SJCRH30 (cell line): ENCODE measurements at regions not wholly inside any gene's neighbourhood (a gene's known extent, or its start where the extent isn't known, plus 50 kb on each side); places are given as distances from the start of the nearest gene placed in this dataset.
A peak's percentile ranks its signal among the peaks of the same experiment; 100 is the strongest.

Experiments used
- DNase-seq, 2 experiments: peaks; one replicate each; pipeline ENCODE4 v3.0.0-alpha.2; 2015 to 2020
- H3K27ac ChIP-seq: fragments of 250-450 bp; sonication (Bioruptor Pico); 2 replicates; pipeline ENCODE4 v1.5.1; 2020; ENCODE audit warnings: mild to moderate bottlenecking, moderate library complexity
- H3K27me3 ChIP-seq: fragments of 250-450 bp; sonication (Bioruptor Pico); 2 replicates; pipeline ENCODE4 v1.5.1; 2020; ENCODE audit warnings: mild to moderate bottlenecking, moderate library complexity
- H3K36me3 ChIP-seq: fragments of 250-450 bp; sonication (Bioruptor Pico); 2 replicates; pipeline ENCODE4 v1.5.1; 2020; ENCODE audit warnings: mild to moderate bottlenecking, moderate library complexity
- H3K4me1 ChIP-seq: fragments of 250-450 bp; sonication (Bioruptor Pico); 2 replicates; pipeline ENCODE4 v1.5.1; 2020; ENCODE audit warnings: mild to moderate bottlenecking, moderate library complexity
- H3K4me3 ChIP-seq: fragments of 250-450 bp; sonication (Bioruptor Pico); 2 replicates; pipeline ENCODE4 v1.5.1; 2020; ENCODE audit warnings: mild to moderate bottlenecking, moderate library complexity
- H3K9me3 ChIP-seq: fragments of 250-450 bp; sonication (Bioruptor Pico); replicated peaks from 2 replicates; pipeline ENCODE4 v1.5.1; 2020; ENCODE audit warnings: mild to moderate bottlenecking, moderate library complexity

DNA sequence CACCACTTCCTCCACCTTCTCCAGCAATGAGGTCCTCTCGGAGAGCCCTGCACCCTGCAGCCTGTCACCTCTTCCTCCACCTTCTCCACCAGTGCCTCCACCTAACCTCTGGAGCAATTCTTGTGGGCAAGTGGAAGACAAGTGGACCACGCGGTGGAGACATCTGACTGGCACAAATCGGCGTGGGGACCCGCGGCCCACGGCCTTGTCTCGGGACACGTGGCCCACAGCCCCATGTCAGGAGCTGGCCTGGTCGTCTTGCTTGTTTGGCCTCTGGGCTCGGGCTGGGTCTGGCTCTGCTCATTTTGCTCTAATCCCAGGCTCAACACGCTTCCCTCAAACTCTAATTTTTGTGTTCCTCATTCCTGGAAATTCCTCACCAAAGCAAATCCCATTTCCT lies 393.1 kb upstream of the IRX1 start:
- no peaks in the 10 kb centered on the region for H3K4me1 ChIP-seq
- no peaks in the 10 kb centered on the region for H3K27me3 ChIP-seq
- H3K36me3 ChIP-seq, result no peaks in the 10 kb centered on the region
- no peak overlapping the region for H3K4me3 ChIP-seq
- H3K9me3 ChIP-seq, result no peaks in the 10 kb centered on the region
- DNase-seq, result no peak
- H3K27ac ChIP-seq, result no peak overlapping the region

GRCh38 chr5:3201941-3202340 lies 393.7 kb upstream of the IRX1 start:
- Histone ChIP-seq H3K4me3 (no peak overlapping the region), H3K4me1 (no peaks in the 10 kb centered on the region), H3K9me3 (no peaks in the 10 kb centered on the region), H3K27ac (no peak overlapping the region), H3K27me3 (no peaks in the 10 kb centered on the region), H3K36me3 (no peaks in the 10 kb centered on the region)
- no peak for DNase-seq

- Histone ChIP-seq H3K4me3 (no peak overlapping the region), H3K4me1 (no peaks in the 10 kb centered on the region), H3K27me3 (no peaks in the 10 kb centered on the region), H3K27ac (no peak overlapping the region), H3K9me3 (no peaks in the 10 kb centered on the region), H3K36me3 (no peaks in the 10 kb centered on the region)
- DNase-seq, result no peak
Measured at GRCh38 chr5:3201121-3201520, 394.5 kb upstream of the IRX1 start.

GRCh38 chr5:3199962-3200755 lies 395.5 kb upstream of the IRX1 start:
- H3K27me3 ChIP-seq, result no peaks in the 10 kb centered on the region
- no peak overlapping the region for H3K27ac ChIP-seq
- DNase-seq, result no peak
- no peak overlapping the region for H3K4me3 ChIP-seq
- no peaks in the 10 kb centered on the region for H3K4me1 ChIP-seq
- no peaks in the 10 kb centered on the region for H3K9me3 ChIP-seq
- no peaks in the 10 kb centered on the region for H3K36me3 ChIP-seq

GRCh38 chr5:3198074-3198449 lies 397.6 kb upstream of the IRX1 start:
- H3K27me3 ChIP-seq, result no peaks in the 10 kb centered on the region
- peak overlapping the region; percentile 43 for H3K4me3 ChIP-seq
- DNase-seq, result no peak
- no peaks in the 10 kb centered on the region for H3K9me3 ChIP-seq
- no peaks in the 10 kb centered on the region for H3K36me3 ChIP-seq
- peak overlapping the region; percentile 89 for H3K27ac ChIP-seq
- no peaks in the 10 kb centered on the region for H3K4me1 ChIP-seq

- Histone ChIP-seq H3K27ac (peak overlapping the region; percentile 89), H3K4me1 (no peaks in the 10 kb centered on the region), H3K9me3 (no peaks in the 10 kb centered on the region), H3K27me3 (no peaks in the 10 kb centered on the region), H3K36me3 (no peaks in the 10 kb centered on the region), H3K4me3 (peak overlapping the region; percentile 43)
- DNase-seq, result peak; percentile 73 to 78
Measured at GRCh38 chr5:3197304-3198073, 398.1 kb upstream of the IRX1 start.

- H3K27ac ChIP-seq, result no peak overlapping the region
- H3K9me3 ChIP-seq, result no peaks in the 10 kb centered on the region
- H3K4me1 ChIP-seq, result no peaks in the 10 kb centered on the region
- no peak overlapping the region for H3K4me3 ChIP-seq
- no peak for DNase-seq
- no peaks in the 10 kb centered on the region for H3K36me3 ChIP-seq
- H3K27me3 ChIP-seq, result no peaks in the 10 kb centered on the region
Measured at GRCh38 chr5:3195994-3196393, 399.6 kb upstream of the IRX1 start.

DNA sequence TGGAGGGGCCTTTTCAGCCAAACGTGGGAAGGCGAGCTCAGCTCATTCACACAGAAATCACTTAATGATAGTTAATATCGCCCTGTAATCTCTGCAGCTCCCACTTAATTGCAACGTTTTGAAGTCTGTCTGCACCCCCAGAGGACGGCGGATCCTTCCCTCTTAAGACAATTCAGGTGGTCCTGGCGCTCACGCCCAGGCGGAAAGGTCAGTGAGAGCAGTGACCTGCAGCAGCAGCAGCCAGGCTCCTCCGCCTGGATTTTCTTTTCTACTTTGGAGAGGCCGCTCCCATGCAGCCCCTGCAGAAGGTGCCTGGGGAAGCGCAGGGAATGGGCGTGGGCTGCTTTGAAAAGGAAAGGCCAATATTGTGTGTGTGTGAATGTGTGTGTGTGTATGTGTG lies 400.9 kb upstream of the IRX1 start:
- DNase-seq, result no peak
- Histone ChIP-seq H3K36me3 (no peaks in the 10 kb centered on the region), H3K4me3 (no peak overlapping the region), H3K9me3 (no peaks in the 10 kb centered on the region), H3K27ac (no peak overlapping the region), H3K4me1 (no peaks in the 10 kb centered on the region), H3K27me3 (no peaks in the 10 kb centered on the region)

- Histone ChIP-seq H3K9me3 (no peaks in the 10 kb centered on the region), H3K27ac (peak overlapping the region; percentile 10; the same call in 1 of the 2 replicates), H3K4me3 (no peak overlapping the region), H3K4me1 (no peaks in the 10 kb centered on the region), H3K27me3 (no peaks in the 10 kb centered on the region), H3K36me3 (no peaks in the 10 kb centered on the region)
- DNase-seq, result peak; percentile 13 to 20
Measured at GRCh38 chr5:3194271-3194670, 401.4 kb upstream of the IRX1 start.

DNA sequence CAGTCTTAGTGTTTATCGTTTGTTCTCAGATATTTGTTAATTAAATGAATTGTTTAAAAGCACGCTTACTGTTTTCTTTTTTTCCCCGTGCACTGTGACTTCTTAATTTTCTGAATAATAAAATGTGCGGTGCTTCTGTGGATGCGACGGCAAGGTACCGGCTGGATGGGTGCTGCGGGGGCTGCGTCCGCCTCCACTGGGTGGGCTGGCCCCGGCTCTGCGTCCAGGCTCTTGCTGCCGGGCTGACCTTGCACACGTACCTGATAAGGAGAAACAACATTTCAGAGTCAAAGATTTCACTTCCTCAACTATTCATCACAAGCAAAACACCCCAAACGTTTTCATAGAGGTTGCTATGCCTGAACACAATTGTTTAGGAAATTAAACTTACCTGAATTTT lies 404.0 kb upstream of the IRX1 start:
- Histone ChIP-seq H3K4me1 (no peaks in the 10 kb centered on the region), H3K36me3 (no peaks in the 10 kb centered on the region), H3K4me3 (no peak overlapping the region), H3K27me3 (no peaks in the 10 kb centered on the region), H3K9me3 (no peaks in the 10 kb centered on the region), H3K27ac (no peak overlapping the region)
- no peak for DNase-seq

DNA sequence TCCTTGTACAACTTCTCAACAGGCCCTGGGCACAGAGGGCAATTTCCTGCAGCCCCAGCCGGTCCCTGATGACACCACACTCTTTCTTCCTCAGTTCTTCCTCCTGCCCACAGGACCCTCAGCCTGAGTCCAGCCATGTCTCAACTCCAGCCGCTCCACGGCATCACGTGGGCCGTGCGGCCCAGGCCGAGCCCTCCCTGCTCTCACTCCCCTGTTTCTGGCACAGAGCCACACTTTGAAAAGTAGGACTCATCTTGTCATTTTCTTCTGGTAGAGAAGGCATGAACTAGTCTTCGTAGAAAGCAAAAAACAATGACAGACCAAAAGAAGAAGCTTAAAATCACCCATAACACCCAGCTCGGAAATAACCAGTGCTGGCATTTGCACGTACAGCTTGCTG lies 404.7 kb upstream of the IRX1 start:
- DNase-seq, result no peak
- H3K4me3 ChIP-seq, result no peak overlapping the region
- H3K4me1 ChIP-seq, result no peaks in the 10 kb centered on the region
- no peaks in the 10 kb centered on the region for H3K9me3 ChIP-seq
- H3K27me3 ChIP-seq, result no peaks in the 10 kb centered on the region
- no peaks in the 10 kb centered on the region for H3K36me3 ChIP-seq
- no peak overlapping the region for H3K27ac ChIP-seq

- no peaks in the 10 kb centered on the region for H3K4me1 ChIP-seq
- H3K9me3 ChIP-seq, result no peaks in the 10 kb centered on the region
- no peak overlapping the region for H3K4me3 ChIP-seq
- H3K27me3 ChIP-seq, result no peaks in the 10 kb centered on the region
- no peak overlapping the region for H3K27ac ChIP-seq
- DNase-seq, result no peak
- H3K36me3 ChIP-seq, result no peaks in the 10 kb centered on the region
Measured at GRCh38 chr5:3190433-3190832, 405.2 kb upstream of the IRX1 start.

DNA sequence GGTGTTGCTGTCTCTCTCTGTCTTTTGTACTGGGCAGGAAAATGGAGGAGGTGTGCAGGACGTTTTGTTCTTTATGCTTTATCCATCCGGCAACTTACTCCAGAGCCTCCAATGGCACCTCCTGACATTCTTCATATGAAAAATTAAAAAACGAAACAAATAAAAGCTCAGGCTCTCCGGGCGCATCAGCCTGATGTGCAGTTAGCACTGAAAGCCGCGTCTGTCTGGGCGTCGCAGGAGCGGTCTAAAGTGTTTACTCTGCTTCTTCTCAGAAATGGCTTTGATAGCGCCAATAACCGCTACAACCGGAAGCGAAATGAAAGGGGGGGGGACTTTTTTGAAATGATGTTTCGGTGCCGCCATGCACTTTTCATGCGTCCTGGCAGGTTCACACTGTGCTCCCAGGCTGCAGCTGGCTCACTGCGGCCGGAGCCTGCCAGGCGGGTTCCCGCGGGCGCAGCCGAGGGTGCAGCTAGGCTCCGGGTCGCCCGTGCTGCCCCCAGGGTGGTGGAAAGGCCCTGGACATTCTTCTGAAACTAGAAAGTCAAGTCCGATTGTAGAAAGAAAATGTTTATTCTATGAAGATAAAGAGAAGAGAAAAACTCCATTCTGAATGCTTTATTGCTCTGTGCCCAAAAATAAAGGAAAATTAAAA lies 407.7 kb upstream of the IRX1 start:
- H3K4me3 ChIP-seq, result no peak overlapping the region
- H3K27me3 ChIP-seq, result no peaks in the 10 kb centered on the region
- no peaks in the 10 kb centered on the region for H3K36me3 ChIP-seq
- DNase-seq, result no peak
- H3K4me1 ChIP-seq, result no peaks in the 10 kb centered on the region
- no peak overlapping the region for H3K27ac ChIP-seq
- no peaks in the 10 kb centered on the region for H3K9me3 ChIP-seq

DNA sequence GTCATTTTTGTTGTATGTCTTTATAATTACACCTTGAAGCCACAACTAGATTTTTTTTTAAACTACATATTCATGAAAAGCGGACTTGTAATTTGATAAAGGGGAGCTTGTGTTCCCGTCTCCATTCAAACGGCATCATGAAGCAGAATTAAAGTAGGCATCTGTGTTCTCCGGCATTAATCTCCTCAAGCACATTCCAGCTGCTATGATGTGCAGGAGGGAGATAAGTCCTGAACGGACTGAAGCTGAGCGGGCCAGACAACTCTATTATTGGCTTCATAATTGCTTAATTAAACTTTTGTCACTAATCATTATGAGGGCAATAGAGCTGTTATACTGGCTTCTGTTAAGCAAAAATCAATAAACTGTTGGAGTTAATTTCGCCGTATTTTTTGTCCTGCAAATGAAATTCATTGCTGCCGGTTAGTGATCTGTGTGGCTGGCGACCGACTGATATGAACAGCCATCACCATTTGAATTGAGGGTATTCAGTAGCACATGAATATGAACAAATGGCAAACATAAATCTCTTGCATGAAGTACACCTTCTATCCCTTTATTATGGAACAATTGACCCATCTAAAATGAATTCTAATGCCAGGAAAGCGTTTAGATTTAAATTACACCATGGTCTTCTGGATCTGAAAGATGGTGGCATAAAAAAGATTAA lies 408.8 kb upstream of the IRX1 start:
- H3K9me3 ChIP-seq, result no peaks in the 10 kb centered on the region
- H3K4me3 ChIP-seq, result no peak overlapping the region
- H3K27me3 ChIP-seq, result no peaks in the 10 kb centered on the region
- no peaks in the 10 kb centered on the region for H3K4me1 ChIP-seq
- no peak for DNase-seq
- no peak overlapping the region for H3K27ac ChIP-seq
- no peaks in the 10 kb centered on the region for H3K36me3 ChIP-seq

DNA sequence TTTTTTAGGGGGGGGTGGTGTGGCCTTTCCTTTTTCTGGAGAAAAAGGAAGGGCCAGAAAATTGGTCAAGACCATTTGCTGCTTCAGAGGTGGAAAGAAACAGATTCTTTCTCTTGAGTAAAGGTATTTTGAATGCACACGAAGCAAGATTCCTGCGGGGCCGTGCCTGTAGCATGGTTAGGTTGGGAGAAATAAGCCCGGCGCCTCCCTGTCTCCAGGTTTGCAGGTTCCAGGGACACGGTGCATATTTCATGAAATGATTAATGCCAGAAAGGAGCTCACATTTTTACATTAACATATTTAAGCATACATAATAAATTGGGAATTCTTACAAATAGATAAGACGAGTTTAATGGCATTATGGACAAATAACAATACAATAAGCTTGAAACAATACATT lies 409.5 kb upstream of the IRX1 start:
- Histone ChIP-seq H3K4me1 (no peaks in the 10 kb centered on the region), H3K36me3 (no peaks in the 10 kb centered on the region), H3K9me3 (no peaks in the 10 kb centered on the region), H3K4me3 (no peak overlapping the region), H3K27ac (no peak overlapping the region), H3K27me3 (no peaks in the 10 kb centered on the region)
- DNase-seq, result no peak
